Activated CD4-positive, alpha-beta T cell treated with anti-CD3 and anti-CD28 coated beads, Interleukin-2, amount 10 ng/mL, durations not matched to agents 7 days and 5 days (primary cell): ENCODE measurements at regions not wholly inside any gene's neighbourhood (a gene's known extent, or its start where the extent isn't known, plus 50 kb on each side); places are given as distances from the start of the nearest gene placed in this dataset.
"Not testable (repeated sequence)": the region's sequence is repeated elsewhere in the genome, so short reads cannot be mapped to it uniquely, and the experiment has no call there.

Source experiments
- CTCF ChIA-PET: fragments of 350-600 bp; sonication (Branson Sonifier 250); formaldehyde crosslinking; loops from one replicate; lab custom pipeline; 2021; ENCODE audit warnings: antibody characterized with exemption; lab: Charles Lee
- POLR2A ChIA-PET: fragments of 350-600 bp; sonication (Branson Sonifier 250); formaldehyde crosslinking; loops from one replicate; lab custom pipeline; 2021; ENCODE audit warnings: antibody characterized with exemption; lab: Charles Lee
- DNase-seq: peaks from one replicate; pipeline ENCODE4 v3.0.0-alpha.2; 2020
- H3K27ac Mint-ChIP-seq: one replicate; pipeline ENCODE4 v1.8.0; 2021; ENCODE audit warnings: mild to moderate bottlenecking, moderate library complexity, mixed read lengths
- H3K27me3 Mint-ChIP-seq: one replicate; pipeline ENCODE4 v1.8.0; 2021; ENCODE audit warnings: mixed read lengths
- H3K36me3 Mint-ChIP-seq: one replicate; pipeline ENCODE4 v1.8.0; 2021; ENCODE audit warnings: low read depth, mixed read lengths
- H3K4me1 Mint-ChIP-seq: one replicate; pipeline ENCODE4 v1.8.0; 2021; ENCODE audit warnings: mixed read lengths
- H3K4me3 Mint-ChIP-seq: one replicate; pipeline ENCODE4 v1.8.0; 2021; ENCODE audit warnings: mild to moderate bottlenecking, moderate library complexity, mixed read lengths
- H3K9me3 Mint-ChIP-seq: one replicate; pipeline ENCODE4 v1.8.0; 2021; ENCODE audit warnings: mixed read lengths

DNA sequence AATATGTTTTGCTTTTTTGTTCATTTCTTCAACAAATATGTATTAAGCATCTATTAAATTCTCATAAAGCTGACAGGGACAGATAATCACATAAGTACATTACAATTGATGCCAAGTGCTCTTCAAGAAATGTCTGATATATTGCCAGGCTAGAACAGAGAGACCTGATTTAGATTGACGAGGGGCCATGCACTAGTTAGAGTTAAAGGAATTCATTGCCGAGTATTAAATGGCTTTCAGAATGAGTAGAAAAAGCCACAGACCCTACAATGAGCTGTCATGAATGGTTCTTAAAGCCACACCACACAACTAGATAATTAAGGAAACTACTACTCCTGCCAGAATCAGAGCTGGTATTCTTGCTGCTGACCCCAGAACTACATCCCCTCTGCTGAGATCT, 250.2 kb upstream of the MME start:
- Mint-ChIP-seq H3K4me1 (no peaks in the 10 kb centered on the region), H3K27ac (no peak overlapping the region), H3K36me3 (no peaks in the 10 kb centered on the region), H3K4me3 (no peak overlapping the region), H3K27me3 (no peaks in the 10 kb centered on the region), H3K9me3 (no peaks in the 10 kb centered on the region)
- no peak for DNase-seq
- POLR2A ChIA-PET, result no interaction called here
- CTCF ChIA-PET, result no interaction called here

DNA sequence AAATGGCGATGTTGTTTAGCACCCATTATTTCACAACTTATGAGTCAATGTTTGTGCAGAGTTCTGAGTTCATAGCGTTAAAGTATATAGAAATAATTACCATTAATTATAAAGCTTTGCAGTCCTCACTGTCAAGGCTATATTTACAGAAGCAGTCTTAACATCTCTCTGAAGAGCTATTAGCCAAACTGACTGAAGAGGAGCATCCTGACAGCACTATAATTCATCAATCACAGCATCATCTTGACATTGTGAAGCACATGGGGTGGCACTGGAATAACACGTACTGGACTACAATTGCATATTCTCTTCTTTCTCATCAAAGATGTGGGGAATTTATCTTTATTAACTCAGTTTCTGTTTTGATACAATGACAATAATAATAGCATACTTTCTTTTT, 260.6 kb upstream of the MME start:
- Mint-ChIP-seq H3K9me3 (peaks cover 5% of the 10 kb centered on the region), H3K4me1 (no peaks in the 10 kb centered on the region), H3K27me3 (no peaks in the 10 kb centered on the region), H3K36me3 (no peaks in the 10 kb centered on the region), H3K4me3 (no peak overlapping the region), H3K27ac (no peak overlapping the region)
- ChIA-PET POLR2A (no interaction called here), CTCF (no interaction called here)
- no peak for DNase-seq

DNA sequence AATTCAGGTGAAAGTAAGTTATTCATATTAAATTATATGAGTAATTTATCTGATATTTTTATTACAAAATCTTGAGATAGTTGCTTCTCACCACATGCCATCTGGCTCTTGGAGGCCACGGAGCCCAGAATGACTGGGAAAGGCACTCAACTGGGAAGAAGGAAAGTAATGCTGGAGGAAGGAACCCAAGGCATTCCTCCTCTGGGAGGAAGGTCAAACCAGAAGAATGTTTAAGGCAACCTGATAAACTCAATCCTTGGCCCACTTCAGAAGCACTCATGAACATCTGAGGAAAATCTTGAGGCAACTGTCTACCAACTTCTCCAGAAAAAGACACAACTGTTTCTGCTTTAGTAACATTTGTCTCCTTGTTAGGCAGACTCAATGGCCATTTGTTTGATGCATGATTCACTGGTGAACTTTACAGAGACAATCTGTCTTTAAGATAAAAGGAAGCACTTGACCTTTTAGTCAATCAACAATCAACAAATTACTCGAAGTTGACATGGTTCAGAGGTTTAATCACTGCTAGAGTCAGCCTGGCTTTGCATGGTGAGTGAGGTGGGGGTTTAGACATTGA, 261.4 kb upstream of the MME start:
- POLR2A ChIA-PET, result no interaction called here
- no peaks in the 10 kb centered on the region for H3K36me3 Mint-ChIP-seq

DNA sequence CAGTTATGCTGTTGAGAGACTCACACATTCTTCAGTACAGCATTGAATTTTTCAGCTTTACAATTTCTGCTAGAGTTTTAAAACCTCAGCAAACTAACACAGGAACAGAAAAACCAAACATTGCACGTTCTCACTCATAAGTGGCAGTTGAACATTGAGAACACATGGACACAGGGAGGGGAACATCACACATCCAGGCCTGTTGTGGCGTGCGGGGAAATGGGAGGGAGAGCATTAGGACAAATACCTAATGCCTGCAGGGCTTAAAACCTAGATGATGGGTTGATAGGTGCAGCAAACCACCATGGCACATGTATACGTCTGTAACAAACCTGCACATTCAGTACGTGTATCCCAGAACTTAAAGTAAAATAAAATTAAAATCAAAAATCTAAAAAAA, 270.1 kb upstream of the MME start:
- H3K4me3 Mint-ChIP-seq, H3K27ac Mint-ChIP-seq, H3K36me3 Mint-ChIP-seq, POLR2A ChIA-PET, DNase-seq, H3K27me3 Mint-ChIP-seq, H3K4me1 Mint-ChIP-seq, CTCF ChIA-PET: not testable (repeated sequence)
- H3K9me3 Mint-ChIP-seq, result peaks cover 10% of the 10 kb centered on the region

More for the DNA sequence above, 261.4 kb upstream of the MME start:
- H3K27me3 Mint-ChIP-seq, result no peaks in the 10 kb centered on the region
- no peaks in the 10 kb centered on the region for H3K4me1 Mint-ChIP-seq
- H3K27ac Mint-ChIP-seq, result no peak overlapping the region
- CTCF ChIA-PET, result no interaction called here
- DNase-seq, result no peak
- H3K9me3 Mint-ChIP-seq, result peaks cover 5% of the 10 kb centered on the region
- no peak overlapping the region for H3K4me3 Mint-ChIP-seq

DNA sequence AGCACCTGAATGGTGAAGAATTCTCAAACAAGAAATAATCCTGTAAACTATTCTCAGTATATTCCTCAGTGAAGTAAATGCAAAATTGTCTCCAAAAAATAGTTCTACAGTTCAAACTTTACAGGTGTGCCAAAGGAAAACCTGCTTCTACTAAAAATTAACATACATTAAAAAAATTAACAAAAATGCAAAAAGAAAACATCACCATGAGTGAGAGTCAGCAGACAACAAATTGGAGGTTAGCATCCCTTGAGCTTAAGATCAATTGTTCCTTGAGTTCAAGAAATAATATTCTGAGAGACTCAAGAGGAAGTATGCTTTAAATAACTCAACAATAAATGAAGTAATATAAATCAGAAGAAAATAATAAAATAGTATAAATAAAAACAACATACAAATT, 278.4 kb upstream of the MME start:
- ChIA-PET CTCF (no interaction called here), POLR2A (no interaction called here)
- DNase-seq, result no peak
- Mint-ChIP-seq H3K27me3 (no peaks in the 10 kb centered on the region), H3K9me3 (peaks cover 10% of the 10 kb centered on the region), H3K27ac (no peak overlapping the region), H3K36me3 (no peaks in the 10 kb centered on the region), H3K4me3 (no peak overlapping the region), H3K4me1 (no peaks in the 10 kb centered on the region)

DNA sequence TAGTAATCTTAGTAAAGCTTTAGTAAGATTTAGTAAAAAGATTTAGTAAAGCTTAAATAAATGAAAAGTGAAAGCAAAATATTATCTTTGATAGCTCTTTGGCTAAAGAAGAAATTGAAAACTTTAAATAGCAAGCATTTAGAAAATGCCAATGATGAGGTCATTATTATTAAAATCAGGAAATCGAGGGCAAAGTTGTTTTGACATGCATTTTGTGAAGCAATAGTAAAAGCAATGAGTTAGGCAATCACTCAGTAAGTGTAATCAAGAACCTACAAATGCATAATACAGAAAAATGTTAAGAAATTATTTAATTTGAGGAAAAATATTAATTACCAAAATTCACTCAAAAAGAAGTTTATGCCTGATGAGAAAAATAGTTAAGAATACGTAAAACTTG, 280.3 kb upstream of the MME start:
- no peak overlapping the region for H3K27ac Mint-ChIP-seq
- no peaks in the 10 kb centered on the region for H3K9me3 Mint-ChIP-seq
- H3K4me3 Mint-ChIP-seq, result no peak overlapping the region
- H3K36me3 Mint-ChIP-seq, result no peaks in the 10 kb centered on the region
- ChIA-PET POLR2A (no interaction called here), CTCF (no interaction called here)
- H3K27me3 Mint-ChIP-seq, result no peaks in the 10 kb centered on the region
- H3K4me1 Mint-ChIP-seq, result no peaks in the 10 kb centered on the region
- DNase-seq, result no peak

DNA sequence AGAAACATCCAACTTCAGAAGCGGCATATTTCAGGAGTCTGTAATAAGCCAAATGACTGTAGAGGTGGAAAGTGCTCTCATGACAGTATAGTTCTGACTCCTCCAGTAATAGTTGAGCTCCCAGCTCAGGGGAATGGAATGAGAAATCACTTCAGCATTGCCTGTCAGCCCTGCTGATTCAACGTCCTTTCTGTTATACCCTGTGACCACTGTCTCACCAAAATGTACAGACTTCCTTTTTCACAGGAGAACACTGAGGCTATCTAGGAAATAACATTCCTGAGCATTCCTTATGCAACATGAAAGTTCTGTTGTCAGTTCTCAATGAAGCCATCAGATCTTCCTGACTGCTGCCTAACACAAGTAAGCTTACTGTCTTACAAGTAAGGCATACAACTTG, 284.5 kb upstream of the MME start:
- H3K4me3 Mint-ChIP-seq, result no peak overlapping the region
- no peaks in the 10 kb centered on the region for H3K4me1 Mint-ChIP-seq
- CTCF ChIA-PET, result no interaction called here
- no peak overlapping the region for H3K27ac Mint-ChIP-seq
- H3K27me3 Mint-ChIP-seq, result no peaks in the 10 kb centered on the region
- DNase-seq, result no peak
- H3K36me3 Mint-ChIP-seq, result no peaks in the 10 kb centered on the region
- no peaks in the 10 kb centered on the region for H3K9me3 Mint-ChIP-seq
- POLR2A ChIA-PET, result no interaction called here

DNA sequence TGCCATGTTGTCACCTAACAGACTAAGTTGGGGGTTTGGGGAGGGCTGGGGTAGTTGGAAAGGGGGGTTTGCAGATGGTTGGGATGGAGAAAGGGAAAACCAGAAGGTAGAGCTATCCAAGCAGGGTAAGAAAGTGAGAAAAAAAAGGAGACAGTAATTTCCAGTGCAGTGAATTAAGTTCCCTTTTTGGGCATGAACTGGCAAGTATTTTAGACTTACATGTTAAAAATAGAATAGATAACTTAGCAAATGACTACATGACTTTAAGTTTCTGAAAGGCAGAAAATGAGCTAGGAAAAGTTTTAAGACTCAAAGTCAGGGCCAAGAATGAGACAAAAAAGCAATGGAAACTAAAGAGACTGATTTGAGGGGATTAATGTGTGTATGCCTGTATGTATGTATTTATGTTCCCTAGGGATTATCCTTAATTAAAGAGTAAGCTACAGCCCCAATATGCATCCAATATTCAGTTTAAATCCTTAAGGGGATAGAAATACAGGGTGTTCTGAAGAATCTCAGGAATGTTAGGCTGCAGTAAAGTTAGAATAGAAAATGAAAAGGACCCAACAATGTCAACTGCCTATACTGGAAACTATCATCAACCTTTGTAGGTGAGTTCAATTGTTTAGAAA, 285.2 kb upstream of the MME start:
- no peaks in the 10 kb centered on the region for H3K4me1 Mint-ChIP-seq
- no peak for DNase-seq
- H3K9me3 Mint-ChIP-seq, result no peaks in the 10 kb centered on the region
- H3K27ac Mint-ChIP-seq, result no peak overlapping the region
- H3K27me3 Mint-ChIP-seq, result no peaks in the 10 kb centered on the region
- H3K4me3 Mint-ChIP-seq, result no peak overlapping the region
- ChIA-PET CTCF (no interaction called here), POLR2A (no interaction called here)
- H3K36me3 Mint-ChIP-seq, result no peaks in the 10 kb centered on the region

DNA sequence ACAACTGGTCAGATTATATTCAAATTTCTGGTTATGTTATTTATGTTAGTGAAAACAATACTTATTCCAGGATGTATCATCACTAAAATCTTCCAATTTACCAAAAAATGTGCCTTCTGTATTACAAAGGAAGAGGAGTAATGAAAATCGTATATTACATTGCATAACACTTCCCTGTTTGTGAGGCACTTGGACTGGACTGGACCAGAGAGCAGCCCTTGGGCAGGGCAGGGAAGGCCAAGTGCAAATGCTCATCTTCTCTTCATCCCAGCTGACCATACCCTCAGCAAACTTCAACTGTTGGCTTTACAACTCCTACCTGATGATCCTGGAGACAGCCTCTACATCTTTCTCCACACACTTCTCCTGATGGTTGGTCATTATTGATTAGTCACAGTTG, 285.7 kb upstream of the MME start:
- Mint-ChIP-seq H3K4me1 (no peaks in the 10 kb centered on the region), H3K27me3 (no peaks in the 10 kb centered on the region), H3K4me3 (no peak overlapping the region), H3K27ac (no peak overlapping the region), H3K36me3 (no peaks in the 10 kb centered on the region), H3K9me3 (no peaks in the 10 kb centered on the region)
- CTCF ChIA-PET, result no interaction called here
- DNase-seq, result no peak
- POLR2A ChIA-PET, result no interaction called here

DNA sequence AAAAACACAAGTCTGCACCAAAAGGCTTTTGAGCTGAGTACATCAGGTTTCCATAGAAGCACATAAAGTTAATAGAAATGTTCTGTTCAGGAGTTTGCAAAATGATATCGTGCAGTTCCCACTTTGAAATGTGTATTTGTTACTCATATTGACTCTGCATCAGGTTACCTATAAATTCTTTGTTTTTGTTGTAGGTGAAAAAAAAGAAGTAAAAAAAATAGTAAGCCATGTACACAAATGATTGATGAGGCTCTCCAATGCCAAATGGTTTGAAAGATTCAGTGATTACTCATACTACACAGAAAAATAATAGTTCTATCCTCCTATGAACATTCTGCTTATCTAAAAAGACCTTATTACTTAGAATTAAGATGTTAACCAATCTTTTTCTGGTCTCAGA, 287.3 kb upstream of the MME start:
- CTCF ChIA-PET, result no interaction called here
- no peak overlapping the region for H3K4me3 Mint-ChIP-seq
- H3K4me1 Mint-ChIP-seq, result no peaks in the 10 kb centered on the region

DNA sequence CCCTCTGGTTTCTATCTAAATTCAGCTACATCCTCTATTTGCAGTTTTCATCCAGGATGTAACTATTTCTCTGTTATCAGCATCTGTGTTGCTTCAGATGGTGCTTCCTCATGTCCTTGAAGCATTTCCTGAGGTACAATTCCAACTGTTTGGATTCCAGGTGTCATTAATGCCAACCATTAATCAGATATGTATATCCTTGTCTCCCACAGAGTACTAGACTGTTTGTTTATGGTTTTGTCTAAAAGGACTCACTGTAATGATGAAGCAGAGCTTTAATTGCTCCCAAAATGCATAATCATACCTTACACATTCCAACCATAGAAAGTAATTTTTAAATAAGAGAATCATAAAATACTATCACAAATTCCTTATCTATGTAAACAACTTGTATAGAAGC, 288.5 kb upstream of the MME start:
- Mint-ChIP-seq H3K36me3 (no peaks in the 10 kb centered on the region), H3K4me1 (no peaks in the 10 kb centered on the region), H3K27me3 (no peaks in the 10 kb centered on the region), H3K4me3 (no peak overlapping the region), H3K27ac (no peak overlapping the region), H3K9me3 (no peaks in the 10 kb centered on the region)
- ChIA-PET CTCF (no interaction called here), POLR2A (no interaction called here)
- no peak for DNase-seq

More for the DNA sequence above, 287.3 kb upstream of the MME start:
- H3K27me3 Mint-ChIP-seq, result no peaks in the 10 kb centered on the region
- POLR2A ChIA-PET, result no interaction called here
- DNase-seq, result no peak
- H3K36me3 Mint-ChIP-seq, result no peaks in the 10 kb centered on the region
- no peaks in the 10 kb centered on the region for H3K9me3 Mint-ChIP-seq
- H3K27ac Mint-ChIP-seq, result no peak overlapping the region

DNA sequence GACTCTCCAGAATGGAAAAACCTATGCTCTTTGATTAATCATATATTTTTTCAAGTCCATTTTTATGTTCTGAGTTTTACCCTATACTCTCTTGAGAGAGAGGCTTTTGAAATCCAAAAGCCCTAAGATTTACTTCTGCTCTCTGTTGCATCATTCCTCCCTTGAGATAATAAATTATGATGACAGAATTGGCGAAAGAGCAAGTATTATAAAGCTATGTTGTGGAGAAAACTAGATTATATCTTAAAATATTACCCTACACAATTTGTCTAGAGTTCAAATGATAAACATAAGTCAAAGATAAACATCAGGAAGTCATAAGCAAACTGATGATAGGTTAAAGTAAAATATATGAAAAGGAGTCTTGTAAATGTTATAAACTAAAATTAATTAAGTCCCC, 293.4 kb upstream of the MME start:
- Mint-ChIP-seq H3K9me3 (no peaks in the 10 kb centered on the region), H3K36me3 (no peaks in the 10 kb centered on the region), H3K4me3 (no peak overlapping the region), H3K4me1 (no peaks in the 10 kb centered on the region), H3K27me3 (no peaks in the 10 kb centered on the region), H3K27ac (no peak overlapping the region)
- ChIA-PET CTCF (interaction anchor here (0.6 kb wide), 1 partner anchor 52 kb away, joined by 3 read pairs; no protein-coding TSS in a partner anchor), POLR2A (no interaction called here)
- DNase-seq, result no peak

DNA sequence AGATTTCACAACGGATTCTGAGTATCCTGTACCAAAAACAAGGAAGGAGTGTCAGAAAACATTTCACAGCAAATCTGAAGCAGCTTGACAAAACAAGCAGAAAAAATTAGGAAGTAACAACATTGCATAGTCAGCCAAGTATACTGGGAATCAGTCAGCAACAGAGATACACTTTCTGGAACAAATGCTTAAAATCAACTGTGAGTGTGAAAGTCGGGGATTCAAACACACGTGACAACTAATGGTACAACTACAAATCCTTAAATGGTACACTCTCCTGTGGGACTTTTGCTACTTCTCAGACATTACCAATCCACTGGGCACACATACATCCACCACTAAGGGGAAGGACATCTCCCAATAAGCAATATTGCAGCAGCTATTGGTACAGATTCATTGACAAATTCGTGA, 296.6 kb upstream of the MME start:
- ChIA-PET POLR2A (no interaction called here), CTCF (no interaction called here)
- no peaks in the 10 kb centered on the region for H3K27me3 Mint-ChIP-seq

DNA sequence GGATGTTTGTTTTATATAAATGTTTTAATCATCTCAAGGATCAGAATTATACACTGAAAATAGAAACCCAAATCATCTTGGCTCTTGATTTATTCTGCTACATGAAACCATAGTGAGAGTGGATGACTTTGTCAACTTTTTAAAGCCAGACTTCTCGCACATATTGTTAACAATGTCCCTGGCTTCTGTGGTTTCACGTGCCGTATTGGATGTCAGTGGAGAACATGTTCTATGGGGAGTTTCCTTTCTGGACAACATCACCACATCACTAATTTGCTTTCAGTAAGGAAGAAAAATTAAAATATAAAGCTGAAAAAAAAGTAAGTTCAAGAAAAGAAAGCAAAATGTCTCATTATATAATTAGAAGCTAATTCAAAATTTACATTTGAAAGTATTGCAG, 297.1 kb upstream of the MME start:
- POLR2A ChIA-PET, result no interaction called here
- Mint-ChIP-seq H3K4me3 (no peak overlapping the region), H3K27me3 (no peaks in the 10 kb centered on the region), H3K27ac (no peak overlapping the region), H3K4me1 (no peaks in the 10 kb centered on the region), H3K9me3 (no peaks in the 10 kb centered on the region), H3K36me3 (no peaks in the 10 kb centered on the region)
- CTCF ChIA-PET, result no interaction called here
- no peak for DNase-seq

More for the DNA sequence above, 296.6 kb upstream of the MME start:
- no peak overlapping the region for H3K4me3 Mint-ChIP-seq
- H3K4me1 Mint-ChIP-seq, result no peaks in the 10 kb centered on the region
- no peaks in the 10 kb centered on the region for H3K36me3 Mint-ChIP-seq
- no peak overlapping the region for H3K27ac Mint-ChIP-seq
- no peak for DNase-seq
- H3K9me3 Mint-ChIP-seq, result no peaks in the 10 kb centered on the region
